ENCODE measurements at regions not wholly inside any gene's neighbourhood (a gene's known extent, or its start where the extent isn't known, plus 50 kb on each side); places are given as distances from the start of the nearest gene placed in this dataset.

GRCh38 chr1:8118031-8118451 lies 91.9 kb upstream of the ERRFI1 start:
- peaks cover 0 to 73% (median 50%) of the 10 kb centered on the region in 9 donors for H3K4me1 ChIP-seq
- TF ChIP-seq, protein P1, sequence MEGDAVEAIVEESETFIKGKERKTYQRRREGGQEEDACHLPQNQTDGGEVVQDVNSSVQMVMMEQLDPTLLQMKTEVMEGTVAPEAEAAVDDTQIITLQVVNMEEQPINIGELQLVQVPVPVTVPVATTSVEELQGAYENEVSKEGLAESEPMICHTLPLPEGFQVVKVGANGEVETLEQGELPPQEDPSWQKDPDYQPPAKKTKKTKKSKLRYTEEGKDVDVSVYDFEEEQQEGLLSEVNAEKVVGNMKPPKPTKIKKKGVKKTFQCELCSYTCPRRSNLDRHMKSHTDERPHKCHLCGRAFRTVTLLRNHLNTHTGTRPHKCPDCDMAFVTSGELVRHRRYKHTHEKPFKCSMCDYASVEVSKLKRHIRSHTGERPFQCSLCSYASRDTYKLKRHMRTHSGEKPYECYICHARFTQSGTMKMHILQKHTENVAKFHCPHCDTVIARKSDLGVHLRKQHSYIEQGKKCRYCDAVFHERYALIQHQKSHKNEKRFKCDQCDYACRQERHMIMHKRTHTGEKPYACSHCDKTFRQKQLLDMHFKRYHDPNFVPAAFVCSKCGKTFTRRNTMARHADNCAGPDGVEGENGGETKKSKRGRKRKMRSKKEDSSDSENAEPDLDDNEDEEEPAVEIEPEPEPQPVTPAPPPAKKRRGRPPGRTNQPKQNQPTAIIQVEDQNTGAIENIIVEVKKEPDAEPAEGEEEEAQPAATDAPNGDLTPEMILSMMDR (IDR thresholded peaks at IDR 0.05): no peak
- H3K27me3 ChIP-seq: no peaks in the 10 kb centered on the region
- peak overlapping the region in 9 of 10 donors; percentile 10 to 85 (median 73) for H3K27ac ChIP-seq
- intact Hi-C loops (cut with DNase I): loop anchor here in 1 of 10 donors (5.0 kb wide), 1 partner anchor 86 kb away; no protein-coding TSS in a partner anchor
- H3K36me3 ChIP-seq: no peaks in the 10 kb centered on the region
- WGBS, 2 donors: 81 to 89% methylated on average over 7 of the region's 7 CpGs
- ATAC-seq (no peak), DNase-seq (no peak)
- H3K9me3 ChIP-seq: no peaks in the 10 kb centered on the region
- peak overlapping the region in 1 of 10 donors; percentile 6 for H3K4me3 ChIP-seq

- no peaks in the 10 kb centered on the region for H3K9me3 ChIP-seq
- DNase-seq (peak; percentile 63 to 81), ATAC-seq (peak; percentile 84 to 92 (median 88))
- H3K27me3 ChIP-seq: no peaks in the 10 kb centered on the region
- 40 to 58% methylated on average over 6 of the region's 6 CpGs for WGBS, 2 donors
- no peaks in the 10 kb centered on the region for H3K36me3 ChIP-seq
- intact Hi-C loops (cut with DNase I): loop anchor here in 1 of 10 donors (5.0 kb wide), 1 partner anchor 85 kb away; no protein-coding TSS in a partner anchor
- H3K4me1 ChIP-seq: peaks cover 0 to 66% (median 48%) of the 10 kb centered on the region in 9 donors
- TF ChIP-seq, protein P1 (IDR thresholded peaks at IDR 0.05): no peak
- peak overlapping the region; percentile 51 to 85 (median 70) for H3K27ac ChIP-seq
- peak overlapping the region in 2 of 10 donors; percentile 6 to 25 for H3K4me3 ChIP-seq
Observed at GRCh38 chr1:8116894-8117264, 90.8 kb upstream of the ERRFI1 start.

- no peak for DNase-seq
- TF ChIP-seq, protein P1 (IDR thresholded peaks at IDR 0.05): no peak
- Histone ChIP-seq H3K9me3 (no peaks in the 10 kb centered on the region), H3K27ac (peak overlapping the region in 8 of 10 donors; percentile 57 to 85 (median 74)), H3K36me3 (no peaks in the 10 kb centered on the region), H3K27me3 (no peaks in the 10 kb centered on the region), H3K4me1 (peaks cover 0 to 55% (median 36%) of the 10 kb centered on the region in 9 donors), H3K4me3 (no peak overlapping the region)
- 81 to 88% methylated on average over 9 of the region's 9 CpGs for WGBS, 2 donors
- no peak for ATAC-seq
- intact Hi-C loops (cut with DNase I): loop anchor here in 1 of 10 donors (5.0 kb wide), 1 partner anchor 83 kb away; no protein-coding TSS in a partner anchor
Observed at GRCh38 chr1:8115769-8116167, 89.7 kb upstream of the ERRFI1 start.

GRCh38 chr1:8115031-8115768 lies 89.1 kb upstream of the ERRFI1 start:
- Histone ChIP-seq H3K4me3 (no peak overlapping the region), H3K36me3 (no peaks in the 10 kb centered on the region), H3K27me3 (no peaks in the 10 kb centered on the region), H3K27ac (peak overlapping the region in 6 of 10 donors; percentile 67 to 85 (median 76)), H3K4me1 (peaks cover 0 to 50% (median 31%) of the 10 kb centered on the region in 9 donors), H3K9me3 (no peaks in the 10 kb centered on the region)
- ATAC-seq: no peak
- DNase-seq: no peak
- TF ChIP-seq, protein P1 (IDR thresholded peaks at IDR 0.05): no peak
- WGBS, 2 donors: 95% methylated on average over 10 of the region's 10 CpGs
- intact Hi-C loops (cut with DNase I): loop anchor here in 1 of 10 donors (5.0 kb wide), 1 partner anchor 83 kb away; no protein-coding TSS in a partner anchor
